HG03571 (cell line): ENCODE measurements at regions not wholly inside any gene's neighbourhood (a gene's known extent, or its start where the extent isn't known, plus 50 kb on each side); places are given as distances from the start of the nearest gene placed in this dataset.
"Not testable (repeated sequence)": the region's sequence is repeated elsewhere in the genome, so short reads cannot be mapped to it uniquely, and the experiment has no call there.

Experiments
- ATAC-seq: cut with Tn5 transposase; IDR thresholded peaks from one replicate; pipeline ENCODE4 v1.9.1; 2021; ENCODE audit not compliant: unreplicated experiment

DNA sequence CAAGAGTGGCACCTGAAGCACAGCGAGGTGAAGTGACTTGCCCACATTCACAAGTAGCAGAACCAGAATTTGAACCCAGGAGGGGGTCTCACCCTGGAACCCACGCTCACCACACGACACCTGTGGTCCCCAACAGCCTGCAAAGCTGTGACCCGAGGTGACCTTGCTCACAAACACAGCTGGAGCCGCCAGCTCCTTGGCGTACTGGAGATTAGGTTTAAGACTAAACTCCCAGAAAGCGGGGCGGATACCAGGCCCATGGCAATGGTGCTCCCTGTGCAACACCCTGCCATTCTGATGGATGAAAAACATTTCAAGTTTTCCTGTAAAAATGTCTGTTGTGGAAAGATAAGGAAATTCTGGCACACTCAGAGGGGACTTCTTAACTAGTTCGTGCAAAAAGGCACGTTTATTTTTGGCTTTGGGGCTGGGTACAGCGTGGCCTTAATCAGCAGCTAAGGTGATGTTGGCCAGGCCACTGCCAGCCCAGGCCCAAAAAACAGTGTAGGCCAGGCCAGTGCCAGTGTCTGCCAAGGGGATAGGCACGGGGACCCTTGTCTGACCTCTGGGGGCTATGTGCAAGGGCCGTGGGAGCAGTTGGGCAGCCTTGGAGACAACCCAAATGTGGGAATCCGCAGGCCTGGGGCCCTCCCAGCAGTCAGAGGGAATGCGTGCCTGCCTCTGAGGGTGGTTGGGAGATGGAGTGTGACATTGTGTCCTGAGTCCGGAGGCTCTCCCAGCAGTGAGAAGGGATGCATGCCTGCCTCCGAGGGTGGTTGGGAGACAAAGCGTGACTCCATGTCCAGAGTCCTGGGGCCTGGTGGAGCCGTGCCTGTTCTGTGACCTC lies 185.0 kb upstream of the HS6ST1 start:
- ATAC-seq, result no peak

DNA sequence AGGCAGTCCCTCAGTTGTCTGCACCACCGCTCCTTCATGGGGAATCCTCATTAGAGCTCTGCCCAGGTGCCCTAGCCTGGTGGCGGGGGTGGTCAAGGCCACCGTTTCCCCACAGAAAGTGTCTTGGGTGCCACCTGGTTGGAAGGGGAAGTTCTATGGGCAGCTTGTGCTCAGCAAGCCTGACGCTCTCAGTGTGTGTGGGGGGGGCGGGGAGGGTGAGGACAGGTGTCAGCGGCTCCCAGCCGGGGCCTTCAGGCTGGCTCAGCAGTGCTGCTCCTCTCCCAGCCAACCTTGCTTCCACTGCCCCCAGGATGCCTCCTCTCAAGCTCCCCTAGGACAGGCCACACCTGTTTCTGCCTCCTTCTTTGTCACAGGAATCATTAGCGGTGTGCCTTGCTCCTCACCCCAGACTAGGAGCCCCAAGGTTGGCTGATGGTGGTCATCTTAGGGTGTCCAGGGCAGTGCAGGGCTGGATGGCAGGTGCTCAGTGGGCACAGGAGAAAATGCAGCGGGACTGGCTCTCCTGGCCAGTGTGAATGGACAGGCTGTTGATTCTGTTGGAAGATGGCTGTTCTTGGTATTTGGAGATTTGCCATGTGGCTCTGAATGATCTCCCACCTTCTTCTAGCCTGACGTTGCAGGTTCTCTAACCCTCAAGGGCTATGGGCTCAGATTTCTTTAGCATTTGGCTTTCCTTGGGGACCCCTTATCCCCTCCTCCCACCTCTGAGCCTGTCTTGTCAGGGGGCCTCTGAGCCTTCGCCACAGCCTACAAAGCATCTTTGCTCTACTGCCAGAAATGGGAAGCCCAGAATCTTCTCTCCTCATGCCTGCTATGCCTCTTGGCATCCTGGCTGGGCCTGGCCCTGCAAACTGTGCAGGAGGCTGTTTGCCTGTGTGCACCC lies 185.8 kb upstream of the HS6ST1 start:
- no peak for ATAC-seq

DNA sequence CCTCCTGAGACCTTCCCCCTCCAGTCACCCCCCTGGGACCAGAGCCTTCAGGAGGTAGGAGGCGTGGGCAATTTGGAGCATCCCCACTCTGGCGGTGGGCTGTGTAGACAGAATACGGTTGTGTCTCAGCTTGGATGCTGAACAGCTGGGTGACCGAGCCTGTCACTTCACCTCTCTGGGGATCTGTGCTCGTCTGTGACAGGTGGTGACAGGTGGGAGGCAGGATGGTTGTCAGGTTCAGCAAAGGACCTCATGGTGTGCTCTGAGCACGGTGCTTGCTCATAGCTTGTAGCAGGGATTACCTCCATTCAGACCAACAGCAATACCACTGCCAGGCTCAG lies 186.5 kb upstream of the HS6ST1 start:
- no peak for ATAC-seq

DNA sequence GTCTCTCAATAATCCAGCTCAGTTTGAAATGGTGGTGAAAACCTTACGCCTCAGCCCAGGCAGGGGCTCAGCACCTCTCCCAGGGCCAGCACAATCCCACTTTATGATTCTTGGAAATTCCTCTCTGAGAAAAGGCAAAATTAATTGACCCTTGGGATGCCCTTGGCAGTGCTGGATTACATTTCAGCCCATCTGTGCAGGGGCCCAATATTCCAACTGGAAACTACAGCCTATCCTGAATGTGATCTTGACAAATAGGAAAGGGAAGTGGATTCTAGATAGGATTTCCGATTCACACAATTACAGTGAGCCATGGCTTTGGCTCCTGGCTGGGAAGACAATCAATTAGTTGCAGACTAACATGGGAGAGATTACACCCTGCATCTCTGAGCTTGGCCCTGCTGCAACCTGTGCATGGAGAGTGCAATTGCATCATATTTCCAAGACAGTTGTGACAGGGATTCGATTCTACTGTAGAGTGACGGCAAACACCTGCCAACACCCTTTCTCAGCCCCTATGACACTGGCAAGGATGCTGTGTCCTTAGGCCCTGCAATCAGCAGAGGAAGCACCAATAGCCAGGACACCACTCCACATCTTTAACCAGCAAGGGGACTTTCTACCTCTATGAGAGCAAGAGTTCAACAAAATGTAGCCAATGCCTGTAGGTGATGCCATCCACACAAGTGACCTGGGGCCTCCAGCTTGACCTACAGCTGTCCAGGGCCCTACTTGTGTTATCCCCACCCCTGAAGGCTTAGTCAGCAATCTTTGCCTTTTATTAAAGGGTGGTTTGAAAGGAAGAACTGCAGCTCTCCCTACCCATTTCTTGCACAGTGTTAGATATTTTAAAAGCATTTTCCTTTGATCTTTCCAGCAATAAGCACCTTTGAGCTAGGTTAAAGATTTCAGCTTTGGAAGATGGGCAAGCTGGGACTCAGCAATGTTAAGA lies 187.2 kb upstream of the HS6ST1 start:
- ATAC-seq, result no peak

DNA sequence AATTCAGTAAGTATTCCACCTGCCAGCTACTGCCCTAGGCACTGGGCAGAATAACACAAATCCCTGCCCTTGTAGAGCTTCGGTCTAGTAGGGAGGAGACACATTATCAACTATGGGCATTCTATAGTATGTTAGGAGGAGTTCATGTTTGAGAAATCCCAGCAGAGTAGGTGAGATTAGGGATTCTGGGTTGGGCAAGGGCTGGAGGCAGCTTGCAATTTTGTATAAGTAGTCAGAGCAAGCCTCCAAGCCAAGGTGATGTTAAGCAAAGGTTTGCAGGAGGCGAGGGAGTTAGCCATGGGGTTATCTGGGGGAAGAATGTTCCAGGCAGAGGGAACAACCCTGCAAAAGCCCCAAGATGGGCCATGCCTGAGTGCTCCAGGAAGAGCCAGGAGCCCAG lies 187.9 kb upstream of the HS6ST1 start:
- ATAC-seq, result no peak

DNA sequence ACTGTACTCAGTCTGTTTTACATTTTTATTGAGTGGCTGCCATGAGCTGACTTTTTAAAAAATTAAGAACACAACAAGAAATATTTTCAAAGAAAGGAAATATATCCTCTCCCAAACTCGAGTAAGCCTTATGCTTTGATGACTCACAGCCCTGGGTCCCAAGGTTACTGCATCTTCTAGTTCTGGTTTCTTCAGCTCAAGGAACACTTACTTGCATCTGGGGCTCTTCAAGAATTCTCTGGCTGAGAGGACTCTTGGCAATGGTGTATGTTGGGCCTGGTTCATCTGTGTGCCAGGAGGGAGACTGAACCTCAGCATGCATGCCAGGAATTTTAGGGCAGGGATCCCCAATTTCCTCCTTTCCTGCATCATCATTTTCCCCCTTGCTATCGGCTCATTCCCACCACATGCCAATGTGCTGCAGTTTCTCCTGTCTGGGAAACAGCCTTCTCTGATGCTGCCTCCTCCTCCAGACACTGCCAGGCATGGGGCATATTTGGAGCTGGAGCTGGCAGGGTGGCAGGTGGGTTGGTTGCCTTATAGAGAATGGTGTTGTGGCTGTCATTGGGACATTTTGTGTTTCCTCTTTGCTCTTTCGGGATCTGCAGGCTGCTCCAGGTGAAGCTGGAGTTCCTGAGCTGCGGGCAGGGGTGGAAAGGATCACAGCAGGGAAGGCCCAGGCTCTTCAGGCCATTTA lies 192.2 kb upstream of the HS6ST1 start:
- ATAC-seq, result no peak

DNA sequence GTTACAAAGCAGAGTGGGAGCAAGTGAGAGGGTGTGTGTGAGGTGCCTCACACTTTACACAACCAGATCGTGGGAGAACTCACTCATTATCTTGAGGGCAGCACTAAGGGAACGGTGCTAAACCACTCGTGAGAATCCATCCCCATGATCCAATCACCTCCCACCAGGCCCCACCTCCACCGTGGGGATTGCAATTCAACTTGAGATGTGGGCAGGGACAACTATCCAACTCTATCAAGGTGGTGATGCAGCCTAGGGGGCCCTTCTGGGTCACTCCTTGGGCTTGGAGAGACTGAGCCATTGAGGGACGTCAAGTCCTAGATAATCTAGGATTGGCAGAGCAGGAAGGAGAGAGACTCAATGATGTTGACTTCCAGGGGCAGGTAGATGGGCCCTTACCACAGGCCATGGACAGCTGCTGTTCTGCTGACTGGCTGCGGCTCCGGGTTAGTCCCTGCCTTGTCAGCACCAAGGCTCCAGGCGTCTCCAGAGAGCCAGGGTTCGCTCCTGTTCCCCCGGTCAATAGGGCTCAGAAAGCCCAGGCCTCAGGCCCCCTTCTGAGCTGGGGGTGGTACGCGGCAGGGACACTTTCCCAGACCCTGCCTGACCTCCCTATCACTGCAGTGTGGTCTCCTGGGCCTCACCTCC lies 193.2 kb upstream of the HS6ST1 start:
- no peak for ATAC-seq

DNA sequence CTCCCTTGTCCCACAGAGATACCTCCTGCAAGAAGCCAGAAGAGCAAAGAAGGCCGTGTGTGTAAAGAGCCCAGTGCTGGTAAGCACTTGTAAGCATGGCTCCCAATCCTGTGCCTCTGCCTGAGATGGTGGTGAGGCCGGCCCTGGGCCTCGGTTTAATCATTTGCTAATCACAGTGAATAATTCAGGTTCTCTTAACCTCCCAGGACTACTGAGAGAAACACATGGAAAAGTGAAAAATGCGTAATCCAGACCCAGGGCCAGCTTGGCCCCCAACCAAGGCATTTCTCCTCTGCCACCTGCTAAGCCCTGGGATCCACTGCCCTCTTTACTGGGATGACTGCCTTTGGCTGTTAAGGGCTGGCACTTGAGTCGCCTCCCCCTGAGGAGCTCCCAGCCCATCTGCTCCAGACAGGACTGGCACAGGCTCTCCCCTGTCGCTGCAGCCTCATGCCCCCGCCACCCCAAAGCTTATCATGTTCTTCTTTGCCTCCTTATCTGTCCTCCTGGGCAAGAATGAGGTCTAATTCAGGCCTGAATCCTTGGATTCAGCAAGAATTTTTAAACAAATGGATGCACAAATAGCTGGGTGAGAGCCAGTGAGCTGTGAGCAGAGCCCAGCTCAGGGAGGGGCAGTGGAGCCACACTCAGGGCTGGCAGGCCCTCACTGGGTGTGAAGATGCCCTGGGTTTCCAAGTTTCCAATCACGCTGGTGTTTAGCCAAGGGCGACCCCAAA lies 193.9 kb upstream of the HS6ST1 start:
- no peak for ATAC-seq

DNA sequence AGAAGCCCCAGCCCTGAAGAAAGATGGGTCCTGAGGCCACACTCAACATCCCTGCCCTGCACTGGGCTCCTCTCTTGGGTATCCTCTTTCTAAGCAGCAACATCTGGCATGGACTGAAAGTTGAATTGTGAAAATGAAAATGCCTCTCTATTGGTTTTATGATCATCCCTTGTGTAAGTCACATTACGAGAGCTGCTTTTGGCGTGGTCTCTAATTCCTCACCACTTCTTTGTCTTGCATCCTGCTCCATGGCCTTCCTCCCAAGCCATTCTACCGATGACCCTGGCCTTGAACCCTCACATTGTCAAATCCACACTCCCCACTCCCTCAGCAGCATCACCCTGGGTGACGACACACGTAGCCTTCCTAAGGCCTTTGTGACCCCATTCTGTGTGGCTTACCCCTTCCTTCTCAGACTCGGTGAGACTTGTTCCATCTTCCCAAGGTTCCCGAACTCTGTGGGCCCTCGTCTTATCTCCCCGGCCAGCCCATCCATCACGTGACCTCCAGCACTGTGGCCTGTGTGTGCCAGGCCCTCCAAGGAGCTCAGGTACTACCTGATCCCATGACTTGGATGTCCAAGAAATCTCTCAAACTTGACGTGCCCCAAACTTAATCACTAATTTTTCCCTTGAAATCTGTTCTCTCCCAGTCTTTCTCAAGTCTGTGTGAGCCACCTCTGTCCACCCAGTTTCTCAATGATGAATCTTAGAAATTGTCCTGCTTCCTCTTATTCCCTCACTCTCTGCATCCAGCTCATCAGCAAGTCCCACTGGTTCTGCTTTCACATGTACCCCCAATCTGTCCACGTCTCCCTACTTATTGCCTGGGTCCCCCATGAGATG lies 194.7 kb upstream of the HS6ST1 start:
- ATAC-seq, result no peak

DNA sequence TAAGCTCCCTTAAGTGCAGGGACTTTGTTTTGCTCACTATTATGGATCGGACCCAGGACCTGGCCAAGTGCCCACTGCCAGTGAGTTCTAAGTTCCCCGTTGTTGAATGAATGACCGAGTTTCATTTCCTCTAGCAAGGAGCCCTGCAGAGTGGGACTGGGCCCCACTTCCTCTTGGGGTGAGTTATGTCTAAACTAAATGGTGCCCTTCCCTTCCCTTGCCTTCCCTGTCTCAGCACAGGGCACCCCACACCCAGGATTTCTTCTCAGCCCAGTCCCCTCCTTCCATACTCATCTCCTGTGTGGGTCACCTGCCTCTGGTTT lies 195.3 kb upstream of the HS6ST1 start:
- peak; percentile 79 for ATAC-seq

DNA sequence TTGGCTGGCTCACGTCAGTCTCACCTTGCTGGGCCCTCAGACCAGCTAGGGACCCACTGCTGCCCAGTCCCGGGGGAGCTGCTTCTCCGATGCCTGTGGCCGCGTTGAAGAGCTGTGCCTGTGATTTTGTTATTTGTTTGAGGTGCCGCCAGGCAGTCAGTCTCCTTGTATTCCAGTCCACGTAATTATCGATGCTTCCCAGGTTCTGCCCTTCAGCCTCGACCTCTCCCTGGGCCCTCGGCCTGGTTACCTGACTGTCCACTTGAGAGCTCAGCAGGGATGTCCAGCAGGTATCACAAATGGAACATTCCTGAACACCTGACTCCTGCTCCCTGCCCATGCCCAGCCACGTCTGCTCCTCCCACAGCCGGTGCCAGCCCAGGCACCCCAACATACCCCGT lies 195.9 kb upstream of the HS6ST1 start:
- no peak for ATAC-seq

DNA sequence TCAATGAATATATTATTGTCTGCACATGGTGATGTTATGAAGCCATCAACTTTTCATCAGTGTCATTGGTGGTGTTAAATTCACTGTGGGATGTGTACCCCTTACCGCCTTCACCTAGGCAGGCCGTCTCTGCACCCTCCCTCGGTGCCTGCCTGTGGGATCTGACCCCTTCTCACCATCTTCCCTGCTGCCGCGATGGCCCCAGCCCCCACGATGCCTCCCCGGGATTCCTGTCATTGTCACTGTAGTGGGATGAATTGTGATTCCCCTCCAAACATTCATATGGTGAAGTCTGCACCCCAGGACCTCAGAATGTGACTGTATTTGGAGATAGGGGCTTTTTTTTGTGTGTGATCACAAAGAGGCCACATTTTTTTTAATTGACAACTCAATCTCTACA lies 198.3 kb upstream of the HS6ST1 start:
- no peak for ATAC-seq

DNA sequence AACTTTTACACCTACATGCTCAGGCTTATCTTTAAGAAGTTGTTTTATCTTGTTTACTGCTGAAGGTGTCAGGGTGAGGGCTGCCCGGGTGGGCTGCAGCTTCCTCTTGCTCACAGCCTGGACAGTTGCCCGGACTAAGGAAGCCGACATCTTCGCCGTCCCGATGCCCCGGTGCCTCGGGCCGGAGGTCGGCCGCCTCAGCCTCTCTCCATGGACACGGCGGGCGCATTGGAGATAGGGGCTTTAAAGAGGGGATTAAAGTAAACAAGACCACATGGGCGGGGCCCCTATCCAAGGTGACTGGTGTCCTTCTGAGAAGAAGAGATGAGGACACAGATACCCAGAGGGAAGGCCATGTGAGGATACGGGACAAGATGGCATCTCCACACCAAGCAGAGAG lies 200.4 kb upstream of the HS6ST1 start:
- not testable (repeated sequence) for ATAC-seq

DNA sequence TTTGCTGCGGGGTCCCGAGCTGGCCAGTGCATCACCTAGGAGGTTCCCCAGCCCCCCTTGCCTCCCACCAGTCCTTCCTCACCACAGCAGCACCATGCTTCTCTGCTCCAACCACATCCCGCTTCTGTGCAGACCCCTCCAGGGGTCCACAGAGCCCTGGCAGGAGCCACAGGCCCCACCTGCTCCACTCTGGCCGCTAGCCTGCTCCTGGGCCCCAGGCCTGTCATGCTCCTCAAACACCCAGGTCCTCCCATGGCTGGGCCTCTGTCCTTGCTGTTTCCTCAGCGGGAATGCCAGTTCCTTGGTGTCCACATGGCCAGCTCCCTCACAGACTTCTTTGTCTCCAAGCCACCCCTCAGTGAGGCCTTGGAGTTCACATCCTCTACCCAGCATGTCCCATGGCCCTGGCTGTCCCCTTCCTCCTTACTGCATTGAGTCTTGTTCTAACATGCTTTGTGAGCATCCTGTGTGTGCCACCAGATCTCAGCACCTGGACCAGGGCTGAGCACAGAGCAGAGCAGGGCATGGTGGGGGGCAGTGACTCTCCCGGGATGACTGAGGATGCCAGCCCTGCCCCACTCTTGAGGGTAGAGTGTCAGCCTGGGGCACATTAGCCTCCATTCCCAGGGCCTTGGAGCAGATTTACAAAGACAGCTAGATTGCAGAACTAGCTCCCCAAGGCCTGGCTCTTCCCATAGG lies 201.0 kb upstream of the HS6ST1 start:
- ATAC-seq, result no peak

DNA sequence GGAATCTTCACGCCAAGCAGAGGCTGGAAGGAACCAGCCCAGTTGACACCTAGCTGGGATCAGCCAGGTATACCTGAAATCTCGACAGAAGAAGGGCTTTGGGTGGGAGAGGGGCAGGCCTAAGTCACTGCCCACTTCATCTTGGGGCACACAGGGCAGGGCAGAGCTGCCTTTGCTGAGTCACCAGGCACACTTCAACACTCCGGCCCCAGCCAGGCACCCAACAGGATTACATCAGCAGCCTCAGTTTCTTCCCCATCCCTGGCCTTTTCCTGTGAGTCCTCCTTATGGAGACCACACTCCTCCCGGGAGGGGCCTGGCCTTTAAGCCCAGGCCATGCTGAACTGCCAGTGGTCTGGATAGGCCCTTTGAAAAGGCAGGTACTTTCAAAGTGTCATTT lies 201.7 kb upstream of the HS6ST1 start:
- no peak for ATAC-seq

DNA sequence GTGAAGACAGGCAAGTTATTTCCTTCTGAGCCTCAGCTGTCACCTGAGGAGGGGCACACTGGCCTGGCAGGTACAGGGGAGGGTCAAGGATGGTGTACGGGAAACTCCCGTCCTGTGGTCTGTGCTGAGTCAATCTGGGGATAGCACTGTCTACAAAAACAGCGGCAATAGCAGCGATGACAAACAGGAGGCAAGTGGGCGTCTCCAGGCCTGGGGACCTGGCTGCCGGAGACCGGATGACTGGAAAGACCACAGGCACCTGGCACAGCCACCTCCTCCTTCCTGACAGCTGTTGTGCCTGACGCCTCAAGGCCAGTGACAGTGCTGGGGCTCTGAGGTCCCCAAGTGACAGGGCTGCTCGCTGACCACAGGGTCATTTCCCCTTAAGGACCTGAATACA lies 202.1 kb upstream of the HS6ST1 start:
- peak; percentile 90 for ATAC-seq

DNA sequence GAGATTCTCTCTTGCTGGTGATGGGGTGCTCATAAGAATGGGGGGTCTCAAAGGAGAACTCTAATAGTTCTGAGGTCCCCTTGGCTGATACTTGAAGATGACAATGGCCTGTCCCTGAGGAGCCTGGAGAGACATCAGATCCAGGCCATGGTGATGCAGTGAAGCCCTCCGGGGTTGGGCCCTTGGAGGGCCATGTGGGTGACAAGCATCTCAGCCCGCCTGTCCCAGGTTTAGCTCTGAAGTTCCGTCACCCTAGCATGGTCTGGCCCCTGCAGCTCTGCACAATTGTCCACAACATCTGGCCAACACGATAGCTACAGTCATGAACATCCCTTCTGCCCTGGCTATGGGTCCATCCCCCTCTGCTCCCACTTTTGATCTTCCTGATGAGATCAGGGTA lies 202.8 kb upstream of the HS6ST1 start:
- no peak for ATAC-seq

DNA sequence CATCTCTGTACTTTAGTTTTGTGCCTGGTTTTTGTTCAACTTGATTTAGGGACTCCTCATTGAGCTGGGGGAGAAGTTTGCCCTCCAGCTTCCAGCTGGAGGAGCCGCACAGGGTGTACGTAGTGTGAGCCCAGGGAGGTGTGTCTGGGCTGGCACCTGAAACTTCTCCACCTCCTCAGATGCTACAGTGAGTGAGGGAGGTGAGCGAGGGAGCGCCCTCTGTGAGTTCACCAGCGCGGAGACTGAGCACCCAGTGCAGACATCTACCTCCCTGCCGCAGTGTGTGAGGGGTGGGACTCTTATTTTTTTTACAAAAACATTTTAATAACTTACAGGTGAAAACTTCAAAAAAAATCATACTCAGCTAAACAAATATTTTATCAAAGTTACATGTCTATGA lies 204.2 kb upstream of the HS6ST1 start:
- no peak for ATAC-seq
